ENCODE measurements at regions not wholly inside any gene's neighbourhood (a gene's known extent, or its start where the extent isn't known, plus 50 kb on each side); places are given as distances from the start of the nearest gene placed in this dataset.

GRCh38 chr21:28818663-28819278, 173.9 kb downstream of the LTN1 start:
- no peak for TF ChIP-seq CTCF (IDR thresholded peaks at IDR 0.05; ENCODE audit: borderline replicate concordance, insufficient read depth, low read depth, low read length)

GRCh38 chr21:28817871-28818270, 174.8 kb downstream of the LTN1 start:
- H3K4me3 ChIP-seq (ENCODE audit: low read depth, low read length), result no peak overlapping the region
- TF ChIP-seq CTCF (IDR thresholded peaks at IDR 0.05; ENCODE audit: borderline replicate concordance, insufficient read depth, low read depth, low read length), result no peak

More at GRCh38 chr21:28818663-28819278, 173.9 kb downstream of the LTN1 start:
- no peak overlapping the region for H3K4me3 ChIP-seq (ENCODE audit: low read depth, low read length)

GRCh38 chr21:28811860-28812259, 180.8 kb downstream of the LTN1 start:
- TF ChIP-seq CTCF (IDR thresholded peaks at IDR 0.05; ENCODE audit: borderline replicate concordance, insufficient read depth, low read depth, low read length), result no peak
- H3K4me3 ChIP-seq (ENCODE audit: low read depth, low read length), result no peak overlapping the region

- no peak overlapping the region for H3K4me3 ChIP-seq (ENCODE audit: low read depth, low read length)
- no peak for TF ChIP-seq CTCF (IDR thresholded peaks at IDR 0.05; ENCODE audit: borderline replicate concordance, insufficient read depth, low read depth, low read length)
Observed at GRCh38 chr21:28810826-28811524, 181.7 kb downstream of the LTN1 start.

- TF ChIP-seq CTCF (IDR thresholded peaks at IDR 0.05; ENCODE audit: borderline replicate concordance, insufficient read depth, low read depth, low read length), result no peak
- H3K4me3 ChIP-seq (ENCODE audit: low read depth, low read length), result no peak overlapping the region
Observed at GRCh38 chr21:28805885-28806284, 186.8 kb downstream of the LTN1 start.

- no peak for TF ChIP-seq CTCF (IDR thresholded peaks at IDR 0.05; ENCODE audit: borderline replicate concordance, insufficient read depth, low read depth, low read length)
- H3K4me3 ChIP-seq (ENCODE audit: low read depth, low read length), result no peak overlapping the region
Observed at GRCh38 chr21:28804089-28804670, 188.5 kb downstream of the LTN1 start.

GRCh38 chr21:28801906-28802305, 190.8 kb downstream of the LTN1 start:
- no peak for TF ChIP-seq CTCF (IDR thresholded peaks at IDR 0.05; ENCODE audit: borderline replicate concordance, insufficient read depth, low read depth, low read length)
- H3K4me3 ChIP-seq (ENCODE audit: low read depth, low read length), result no peak overlapping the region
